K562 (cell line): ENCODE measurements at regions not wholly inside any gene's neighbourhood (a gene's known extent, or its start where the extent isn't known, plus 50 kb on each side); places are given as distances from the start of the nearest gene placed in this dataset.
A peak's percentile ranks its signal among the peaks of the same experiment; 100 is the strongest.

Experiments used
- BACH1 ChIP-seq: fragments of 200-800 bp; sonication (Bioruptor generic); IDR thresholded peaks from 2 replicates; pipeline ENCODE4 v1.6.1; 2016; ENCODE audit warnings: missing genetic modification characterization, missing compliant biosample characterization
- CTCF ChIP-seq, 3 experiments: IDR thresholded peaks in 2 of 3; conservative IDR thresholded peaks in 1 of 3; 2 replicates each; pipeline ENCODE4 v1.5.1; 2011 to 2012; ENCODE audit warnings: low read length in 3 of 3, mild to moderate bottlenecking in 3 of 3, control low read depth in 2 of 3, improper control_type of control experiment in 1 of 3, inconsistent platforms in 1 of 3, low read depth in 1 of 3, mixed read lengths in 1 of 3, moderate library complexity in 1 of 3; ENCODE audit not compliant: insufficient read depth in 2 of 3
- SIN3A ChIP-seq, 2 experiments: fragments of 150-350 bp in 1 of 2; IDR thresholded peaks; 2 replicates each; pipeline ENCODE4 v1.6.1; 2011 to 2016; ENCODE audit warnings: borderline replicate concordance in 2 of 2, low read depth in 2 of 2, low read length in 2 of 2, mild to moderate bottlenecking in 2 of 2, moderate library complexity in 2 of 2; ENCODE audit not compliant: control insufficient read depth in 1 of 2
- SP2 ChIP-seq: IDR thresholded peaks from 2 replicates; pipeline ENCODE4 v1.6.1; 2011; ENCODE audit warnings: mild to moderate bottlenecking, low read depth, low read length, moderate library complexity; ENCODE audit not compliant: poor library complexity, severe bottlenecking; ENCODE audit errors: extremely low read depth

GRCh38 chr15:58269455-58270414 is 131.6 kb downstream of the AQP9 start:
- no peak for TF ChIP-seq SP2
- peak; percentile 48 to 61 (median 53) for TF ChIP-seq CTCF (IDR thresholded peaks at IDR 0.05 in 2 of 3, conservative IDR thresholded peaks at IDR 0.05 in 1 of 3; ENCODE audit: insufficient read depth in 2 of 3, low read depth in 1 of 3, low read length in 3 of 3)
- no peak for TF ChIP-seq SIN3A (IDR thresholded peaks at IDR 0.05; ENCODE audit: borderline replicate concordance in 2 of 2, control insufficient read depth in 1 of 2, low read depth in 2 of 2, low read length in 2 of 2)
- TF ChIP-seq BACH1 (tag) = no peak
